SK-N-SH (cell line): ENCODE measurements at regions not wholly inside any gene's neighbourhood (a gene's known extent, or its start where the extent isn't known, plus 50 kb on each side); places are given as distances from the start of the nearest gene placed in this dataset.

Experiments
- CTCF ChIA-PET: fragments of 300-600, 350-600 bp; formaldehyde crosslinking; extraction: SDS; loops from one replicate; lab custom pipeline; 2021; lab: Yijun Ruan, JAX
- POLR2A ChIA-PET: fragments of 350-600 bp; sonication (Branson Sonifier 250); formaldehyde crosslinking; extraction: SDS; loops from one replicate; lab custom pipeline; 2020; ENCODE audit warnings: antibody characterized with exemption, inconsistent platforms; lab: Yijun Ruan, JAX
- DNase-seq: peaks from one replicate; pipeline ENCODE4 v3.0.0; 2012
- H2AFZ ChIP-seq: fragments of 200-600 bp; sonication (generic); 2 replicates; pipeline ENCODE4 v1.8.1; 2016; ENCODE audit warnings: antibody characterized with exemption, mild to moderate bottlenecking, low read depth
- H3F3A ChIP-seq: fragments of 200-600 bp; sonication (generic); replicated peaks from 2 replicates; pipeline ENCODE3; 2016; ENCODE audit warnings: antibody characterized with exemption, mild to moderate bottlenecking; ENCODE audit not compliant: insufficient read depth
- H3K27ac ChIP-seq, 2 experiments: fragments of 200-500 bp in 1 of 2; fragments of 200-600 bp in 1 of 2; sonication (Bioruptor generic) in 1 of 2; sonication (generic), shearing (Covaris generic) in 1 of 2; 2 replicates each; pipeline versions ENCODE4 v1.5.1 to v1.6.1; 2014 to 2016; ENCODE audit warnings: low read depth in 2 of 2, inconsistent platforms in 1 of 2, low read length in 1 of 2, mild to moderate bottlenecking in 1 of 2, mixed read lengths in 1 of 2
- H3K27me3 ChIP-seq: fragments of 200-600 bp; sonication (generic), shearing (Covaris generic); 2 replicates; pipeline ENCODE4 v1.6.1; 2016; ENCODE audit warnings: mixed run types; ENCODE audit not compliant: insufficient read depth
- H3K36me3 ChIP-seq, 2 experiments: fragments of 200-500 bp in 1 of 2; fragments of 200-600 bp in 1 of 2; sonication (Bioruptor generic) in 1 of 2; sonication (generic) in 1 of 2; replicated peaks in 1 of 2; 2 replicates each; pipeline versions ENCODE3 to v1.5.1; 2014 to 2016; ENCODE audit warnings: low read length in 1 of 2, mild to moderate bottlenecking in 1 of 2; ENCODE audit not compliant: insufficient read depth in 2 of 2, control insufficient read depth in 1 of 2
- H3K4me1 ChIP-seq, 2 experiments: fragments of 200-500 bp in 1 of 2; fragments of 200-600 bp in 1 of 2; sonication (Bioruptor generic) in 1 of 2; sonication (generic), shearing (Covaris generic) in 1 of 2; 2 replicates each; pipeline versions ENCODE4 v1.5.1 to v1.6.1; 2014 to 2016; ENCODE audit warnings: low read depth in 1 of 2, low read length in 1 of 2, mixed run types in 1 of 2; ENCODE audit not compliant: insufficient read depth in 2 of 2, control insufficient read depth in 1 of 2
- H3K4me2 ChIP-seq: fragments of 200-600 bp; sonication (generic), shearing (Covaris generic); 2 replicates; pipeline ENCODE4 v1.6.1; 2017; ENCODE audit warnings: mixed run types
- H3K4me3 ChIP-seq, 2 experiments: fragments of 200-500 bp in 1 of 2; fragments of 200-600 bp in 1 of 2; sonication (Bioruptor generic) in 1 of 2; sonication (generic), shearing (Covaris generic) in 1 of 2; 2 replicates each; pipeline versions ENCODE4 v1.5.1 to v1.8.1; 2014 to 2016; ENCODE audit warnings: low read depth in 2 of 2, inconsistent platforms in 1 of 2, low read length in 1 of 2, mild to moderate bottlenecking in 1 of 2, mixed read lengths in 1 of 2, moderate library complexity in 1 of 2
- H3K79me2 ChIP-seq: fragments of 200-600 bp; sonication (generic); 2 replicates; pipeline ENCODE4 v1.8.1; 2017; ENCODE audit warnings: mild to moderate bottlenecking; ENCODE audit not compliant: insufficient read depth
- H3K9ac ChIP-seq: fragments of 200-600 bp; sonication (generic); 2 replicates; pipeline ENCODE4 v1.6.1; 2017; ENCODE audit warnings: mixed run types
- H3K9me2 ChIP-seq: fragments of 200-600 bp; sonication (generic); 2 replicates; pipeline ENCODE4 v1.6.1; 2017; ENCODE audit warnings: mixed run types
- H3K9me3 ChIP-seq: fragments of 200-600 bp; sonication (generic); 2 replicates; pipeline ENCODE4 v1.6.1; 2017; ENCODE audit warnings: mixed run types, mild to moderate bottlenecking, moderate library complexity
- H4K20me1 ChIP-seq: fragments of 200-600 bp; sonication (generic); 2 replicates; pipeline ENCODE4 v1.6.1; 2017; ENCODE audit warnings: mild to moderate bottlenecking, mixed run types; ENCODE audit not compliant: insufficient read depth
- CHD2 ChIP-seq: fragments of 150-350 bp; IDR thresholded peaks from 2 replicates; pipeline ENCODE4 v1.6.1; 2018; ENCODE audit warnings: low read length; ENCODE audit not compliant: partially characterized antibody
- ELF1 ChIP-seq: IDR thresholded peaks from 2 replicates; pipeline ENCODE4 v1.4.0; 2012
- EP300 ChIP-seq, 2 experiments: IDR thresholded peaks; 2 replicates each; pipeline versions ENCODE4 v1.4.0 to v1.6.1; 2012; ENCODE audit warnings: borderline replicate concordance in 1 of 2, low read depth in 1 of 2, low read length in 1 of 2
- FOSL2 ChIP-seq: IDR thresholded peaks from 2 replicates; pipeline ENCODE4 v1.4.0; 2012; ENCODE audit warnings: low read depth, mild to moderate bottlenecking, moderate library complexity, borderline replicate concordance
- GATA2 ChIP-seq: sonication (generic); formaldehyde crosslinking; IDR thresholded peaks from 2 replicates; pipeline ENCODE4 v1.5.0; 2020; ENCODE audit warnings: mild to moderate bottlenecking, missing genetic modification reagents
- MEF2A ChIP-seq: IDR thresholded peaks from 2 replicates; pipeline ENCODE4 v1.4.0; 2012; ENCODE audit warnings: low read depth, borderline replicate concordance
- NFIC ChIP-seq: IDR thresholded peaks from 2 replicates; pipeline ENCODE4 v1.4.0; 2012; ENCODE audit warnings: borderline replicate concordance
- POLR2AphosphoS5 ChIP-seq: IDR thresholded peaks from 2 replicates; pipeline ENCODE4 v1.6.1; 2012; ENCODE audit warnings: low read depth, low read length
- RAD21 ChIP-seq: IDR thresholded peaks from 2 replicates; pipeline ENCODE4 v1.6.1; 2012; ENCODE audit warnings: mild to moderate bottlenecking, low read length
- RCOR1 ChIP-seq: fragments of 150-350 bp; IDR thresholded peaks from 2 replicates; pipeline ENCODE4 v1.6.1; 2017; ENCODE audit warnings: antibody characterized with exemption, low read length
- SIN3A ChIP-seq: IDR thresholded peaks from 2 replicates; pipeline ENCODE4 v1.6.1; 2012; ENCODE audit warnings: low read depth, mild to moderate bottlenecking, low read length, moderate library complexity, borderline replicate concordance
- SMC3 ChIP-seq: IDR thresholded peaks from 2 replicates; pipeline ENCODE4 v1.6.1; 2012; ENCODE audit warnings: low read depth, low read length, improper control_type of control experiment
- TAF1 ChIP-seq: IDR thresholded peaks from 2 replicates; pipeline ENCODE4 v1.6.1; 2012; ENCODE audit warnings: low read depth, mild to moderate bottlenecking, low read length, moderate library complexity, borderline replicate concordance
- WGBS: methylation state at CpG from one replicate; pipeline ENCODE4 v1.1.6; 2017; ENCODE audit warnings: low lambda C conversion rate; 5-methylcytosine and 5-hydroxymethylcytosine counted together
- TF ChIP-seq, protein P1 (sequence below): IDR thresholded peaks from 2 replicates; pipeline ENCODE4 v1.6.1; 2012; ENCODE audit warnings: mild to moderate bottlenecking, low read depth, low read length, moderate library complexity
- TF ChIP-seq, protein P2 (sequence below): IDR thresholded peaks from 2 replicates; pipeline ENCODE4 v1.4.0; 2012; ENCODE audit warnings: low read depth, borderline replicate concordance
- TF ChIP-seq, protein P3 (sequence below): fragments of 150-350 bp; IDR thresholded peaks from 2 replicates; pipeline ENCODE4 v1.6.1; 2017; ENCODE audit warnings: antibody characterized with exemption, low read length, low read depth, borderline replicate concordance
- TF ChIP-seq, protein P4 (sequence below): IDR thresholded peaks from 2 replicates; pipeline ENCODE4; 2012

DNA sequence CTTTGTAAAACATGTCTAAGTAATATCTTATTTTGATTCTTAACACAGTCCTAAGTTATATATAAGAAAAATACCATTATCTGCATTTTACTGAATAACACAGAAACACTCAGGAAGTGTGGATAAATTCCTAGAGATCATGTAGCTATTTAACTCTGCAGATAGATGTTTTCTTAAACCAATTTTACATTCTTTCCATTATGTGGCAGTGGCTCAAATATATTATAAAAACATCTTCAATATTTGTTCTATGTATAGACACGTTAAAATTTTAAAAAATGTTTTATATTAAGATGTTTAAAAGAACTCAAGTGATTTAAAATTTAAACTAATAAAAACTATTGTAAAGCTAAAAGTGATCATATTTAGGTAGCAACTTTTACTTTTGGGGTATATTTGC lies 683.8 kb downstream of the DIPK2A start:
- no peak for TF ChIP-seq RAD21
- TF ChIP-seq MEF2A, result no peak
- TF ChIP-seq, protein P1, sequence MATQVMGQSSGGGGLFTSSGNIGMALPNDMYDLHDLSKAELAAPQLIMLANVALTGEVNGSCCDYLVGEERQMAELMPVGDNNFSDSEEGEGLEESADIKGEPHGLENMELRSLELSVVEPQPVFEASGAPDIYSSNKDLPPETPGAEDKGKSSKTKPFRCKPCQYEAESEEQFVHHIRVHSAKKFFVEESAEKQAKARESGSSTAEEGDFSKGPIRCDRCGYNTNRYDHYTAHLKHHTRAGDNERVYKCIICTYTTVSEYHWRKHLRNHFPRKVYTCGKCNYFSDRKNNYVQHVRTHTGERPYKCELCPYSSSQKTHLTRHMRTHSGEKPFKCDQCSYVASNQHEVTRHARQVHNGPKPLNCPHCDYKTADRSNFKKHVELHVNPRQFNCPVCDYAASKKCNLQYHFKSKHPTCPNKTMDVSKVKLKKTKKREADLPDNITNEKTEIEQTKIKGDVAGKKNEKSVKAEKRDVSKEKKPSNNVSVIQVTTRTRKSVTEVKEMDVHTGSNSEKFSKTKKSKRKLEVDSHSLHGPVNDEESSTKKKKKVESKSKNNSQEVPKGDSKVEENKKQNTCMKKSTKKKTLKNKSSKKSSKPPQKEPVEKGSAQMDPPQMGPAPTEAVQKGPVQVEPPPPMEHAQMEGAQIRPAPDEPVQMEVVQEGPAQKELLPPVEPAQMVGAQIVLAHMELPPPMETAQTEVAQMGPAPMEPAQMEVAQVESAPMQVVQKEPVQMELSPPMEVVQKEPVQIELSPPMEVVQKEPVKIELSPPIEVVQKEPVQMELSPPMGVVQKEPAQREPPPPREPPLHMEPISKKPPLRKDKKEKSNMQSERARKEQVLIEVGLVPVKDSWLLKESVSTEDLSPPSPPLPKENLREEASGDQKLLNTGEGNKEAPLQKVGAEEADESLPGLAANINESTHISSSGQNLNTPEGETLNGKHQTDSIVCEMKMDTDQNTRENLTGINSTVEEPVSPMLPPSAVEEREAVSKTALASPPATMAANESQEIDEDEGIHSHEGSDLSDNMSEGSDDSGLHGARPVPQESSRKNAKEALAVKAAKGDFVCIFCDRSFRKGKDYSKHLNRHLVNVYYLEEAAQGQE, result no peak
- TF ChIP-seq RCOR1, result no peak
- TF ChIP-seq GATA2 (CRISPR knock-in tag), result no peak
- Histone ChIP-seq H3K9me3 (no peaks in the 10 kb centered on the region), H3K36me3 (no peaks in the 10 kb centered on the region), H3K9ac (no peak overlapping the region), H3K4me1 (no peaks in the 10 kb centered on the region), H3K4me2 (no peak overlapping the region), H3F3A (no peaks in the 10 kb centered on the region), H3K27ac (no peak overlapping the region), H3K9me2 (no peaks in the 10 kb centered on the region), H3K27me3 (no peaks in the 10 kb centered on the region), H2AFZ (no peak overlapping the region), H4K20me1 (no peaks in the 10 kb centered on the region), H3K4me3 (no peak overlapping the region), H3K79me2 (no peaks in the 10 kb centered on the region)
- POLR2A ChIA-PET, result no interaction called here
- CTCF ChIA-PET, result no interaction called here
- WGBS, result 0% methylated on average over 1 of the region's 1 CpG
- no peak for DNase-seq

DNA sequence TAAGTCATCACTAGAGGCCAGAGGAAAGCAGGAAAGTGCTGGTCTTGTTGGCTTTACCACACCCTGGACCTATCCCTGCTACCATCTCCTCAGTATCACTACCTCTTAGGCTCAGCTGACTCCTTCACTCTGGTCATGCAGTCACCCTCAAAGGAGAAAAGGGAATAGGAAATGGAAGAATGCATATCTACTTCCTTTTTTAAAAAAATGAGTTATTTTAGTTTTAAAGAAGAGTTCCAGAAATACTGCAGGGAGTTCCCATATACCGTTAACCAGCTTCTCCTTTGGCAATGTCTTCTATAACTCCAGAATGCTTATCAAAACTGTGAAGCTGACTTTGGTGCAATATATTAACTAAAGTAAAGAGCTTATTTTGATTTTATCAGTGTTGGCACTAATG lies 688.6 kb downstream of the DIPK2A start:
- H3K36me3 ChIP-seq, result no peaks in the 10 kb centered on the region
- WGBS, result 3% methylated on average over 1 of the region's 1 CpG
- no peaks in the 10 kb centered on the region for H3K27me3 ChIP-seq
- no peak overlapping the region for H3K4me3 ChIP-seq
- H3K4me1 ChIP-seq, result no peaks in the 10 kb centered on the region
- H3K9me3 ChIP-seq, result no peaks in the 10 kb centered on the region
- no peak overlapping the region for H2AFZ ChIP-seq
- DNase-seq, result no peak
- H3K27ac ChIP-seq, result no peak overlapping the region
- no peaks in the 10 kb centered on the region for H3K79me2 ChIP-seq
- H3K4me2 ChIP-seq, result no peak overlapping the region
- H3K9ac ChIP-seq, result no peak overlapping the region
- H3F3A ChIP-seq, result no peaks in the 10 kb centered on the region
- no peaks in the 10 kb centered on the region for H4K20me1 ChIP-seq
- POLR2A ChIA-PET, result no interaction called here
- CTCF ChIA-PET, result no interaction called here
- no peaks in the 10 kb centered on the region for H3K9me2 ChIP-seq
- TF ChIP-seq, protein P2, sequence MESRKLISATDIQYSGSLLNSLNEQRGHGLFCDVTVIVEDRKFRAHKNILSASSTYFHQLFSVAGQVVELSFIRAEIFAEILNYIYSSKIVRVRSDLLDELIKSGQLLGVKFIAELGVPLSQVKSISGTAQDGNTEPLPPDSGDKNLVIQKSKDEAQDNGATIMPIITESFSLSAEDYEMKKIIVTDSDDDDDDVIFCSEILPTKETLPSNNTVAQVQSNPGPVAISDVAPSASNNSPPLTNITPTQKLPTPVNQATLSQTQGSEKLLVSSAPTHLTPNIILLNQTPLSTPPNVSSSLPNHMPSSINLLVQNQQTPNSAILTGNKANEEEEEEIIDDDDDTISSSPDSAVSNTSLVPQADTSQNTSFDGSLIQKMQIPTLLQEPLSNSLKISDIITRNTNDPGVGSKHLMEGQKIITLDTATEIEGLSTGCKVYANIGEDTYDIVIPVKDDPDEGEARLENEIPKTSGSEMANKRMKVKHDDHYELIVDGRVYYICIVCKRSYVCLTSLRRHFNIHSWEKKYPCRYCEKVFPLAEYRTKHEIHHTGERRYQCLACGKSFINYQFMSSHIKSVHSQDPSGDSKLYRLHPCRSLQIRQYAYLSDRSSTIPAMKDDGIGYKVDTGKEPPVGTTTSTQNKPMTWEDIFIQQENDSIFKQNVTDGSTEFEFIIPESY, result no peak
- TF ChIP-seq, protein P3, sequence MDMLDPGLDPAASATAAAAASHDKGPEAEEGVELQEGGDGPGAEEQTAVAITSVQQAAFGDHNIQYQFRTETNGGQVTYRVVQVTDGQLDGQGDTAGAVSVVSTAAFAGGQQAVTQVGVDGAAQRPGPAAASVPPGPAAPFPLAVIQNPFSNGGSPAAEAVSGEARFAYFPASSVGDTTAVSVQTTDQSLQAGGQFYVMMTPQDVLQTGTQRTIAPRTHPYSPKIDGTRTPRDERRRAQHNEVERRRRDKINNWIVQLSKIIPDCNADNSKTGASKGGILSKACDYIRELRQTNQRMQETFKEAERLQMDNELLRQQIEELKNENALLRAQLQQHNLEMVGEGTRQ, result no peak
- TF ChIP-seq GATA2 (CRISPR knock-in tag), result no peak
- TF ChIP-seq SMC3, result no peak
- no peak for TF ChIP-seq EP300 (IDR thresholded peaks at IDR 0.05; ENCODE audit: borderline replicate concordance in 1 of 2, low read depth in 1 of 2, low read length in 1 of 2)
- no peak for TF ChIP-seq CHD2
- TF ChIP-seq SIN3A, result no peak
- no peak for TF ChIP-seq NFIC
- TF ChIP-seq, protein P4, sequence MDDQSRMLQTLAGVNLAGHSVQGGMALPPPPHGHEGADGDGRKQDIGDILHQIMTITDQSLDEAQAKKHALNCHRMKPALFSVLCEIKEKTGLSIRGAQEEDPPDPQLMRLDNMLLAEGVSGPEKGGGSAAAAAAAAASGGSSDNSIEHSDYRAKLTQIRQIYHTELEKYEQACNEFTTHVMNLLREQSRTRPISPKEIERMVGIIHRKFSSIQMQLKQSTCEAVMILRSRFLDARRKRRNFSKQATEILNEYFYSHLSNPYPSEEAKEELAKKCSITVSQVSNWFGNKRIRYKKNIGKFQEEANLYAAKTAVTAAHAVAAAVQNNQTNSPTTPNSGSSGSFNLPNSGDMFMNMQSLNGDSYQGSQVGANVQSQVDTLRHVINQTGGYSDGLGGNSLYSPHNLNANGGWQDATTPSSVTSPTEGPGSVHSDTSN, result no peak
- TF ChIP-seq FOSL2, result no peak
- TF ChIP-seq POLR2AphosphoS5, result no peak
- TF ChIP-seq, protein P1, result no peak
- TF ChIP-seq RAD21, result no peak
- TF ChIP-seq TAF1, result no peak
- TF ChIP-seq ELF1, result no peak
